B cell (primary cell): ENCODE measurements at regions not wholly inside any gene's neighbourhood (a gene's known extent, or its start where the extent isn't known, plus 50 kb on each side); places are given as distances from the start of the nearest gene placed in this dataset.

Source experiments
- ATAC-seq: fragments of 200-7000 bp; cut with Tn5 transposase; one replicate; pipeline ENCODE4 v1.10.0; 2021; ENCODE audit warnings: low read depth, mild to moderate bottlenecking, moderate number of reproducible peaks, moderate library complexity
- CTCF ChIA-PET: fragments of 350-600 bp; sonication (Branson Sonifier 250); formaldehyde crosslinking; loops from one replicate; lab custom pipeline; 2021; ENCODE audit warnings: antibody characterized with exemption, inconsistent platforms; lab: Charles Lee
- POLR2A ChIA-PET: fragments of 350-600 bp; sonication (Branson Sonifier 250); formaldehyde crosslinking; loops from one replicate; lab custom pipeline; 2021; ENCODE audit warnings: antibody characterized with exemption; lab: Charles Lee
- DNase-seq: peaks from one replicate; pipeline ENCODE4 v3.0.0; 2013
- H2AFZ ChIP-seq: 2 replicates; pipeline ENCODE4 v1.6.1; 2012; ENCODE audit warnings: mild to moderate bottlenecking, low read depth, low read length; ENCODE audit not compliant: insufficient read depth, poor library complexity, severe bottlenecking
- H3K27ac ChIP-seq, 2 donors: 1 replicate in 1 of 2; 2 replicates in 1 of 2; pipeline ENCODE4 v1.5.1; 2012 to 2013; ENCODE audit warnings: low read length in 2 of 2, mild to moderate bottlenecking in 2 of 2, moderate library complexity in 1 of 2
- H3K27me3 ChIP-seq, 4 experiments: fragments of 200-600 bp in 1 of 4; sonication (generic) in 1 of 4; replicated peaks in 1 of 4; 1 replicate in 2 of 4; 2 replicates in 2 of 4; pipeline versions ENCODE4 v1.6.1 to v1.7.0; 2013 to 2016; ENCODE audit warnings: low read length in 3 of 4, mild to moderate bottlenecking in 2 of 4, mixed read lengths in 1 of 4, moderate library complexity in 1 of 4; ENCODE audit not compliant: insufficient read depth in 4 of 4, control insufficient read depth in 3 of 4; ENCODE audit errors: control extremely low read depth in 1 of 4
- H3K36me3 ChIP-seq, 2 experiments: replicated peaks in 1 of 2; 1 replicate in 1 of 2; 2 replicates in 1 of 2; pipeline versions ENCODE4 v1.6.1 to v1.7.1; 2013; ENCODE audit warnings: low read length in 1 of 2; ENCODE audit not compliant: insufficient read depth in 2 of 2, control insufficient read depth in 1 of 2; ENCODE audit errors: control extremely low read depth in 1 of 2, extremely low read depth in 1 of 2
- H3K4me1 ChIP-seq, 2 donors: fragments of 200-600 bp in 1 of 2; sonication (generic) in 1 of 2; 1 replicate in 1 of 2; 2 replicates in 1 of 2; pipeline versions ENCODE4 v1.5.1 to v1.6.1; 2013 to 2017; ENCODE audit warnings: low read length in 2 of 2; ENCODE audit not compliant: control insufficient read depth in 2 of 2, insufficient read depth in 2 of 2
- H3K4me2 ChIP-seq: replicated peaks from 2 replicates; pipeline ENCODE3; 2012; ENCODE audit warnings: mild to moderate bottlenecking, low read depth, low read length; ENCODE audit not compliant: poor library complexity, severe bottlenecking
- H3K4me3 ChIP-seq, 5 experiments: fragments of 200-600 bp in 1 of 5; sonication (generic) in 1 of 5; 1 replicate in 3 of 5; 2 replicates in 2 of 5; pipeline versions ENCODE4 v1.5.1 to v1.7.0; 2011 to 2016; ENCODE audit warnings: low read length in 4 of 5, mild to moderate bottlenecking in 4 of 5, low read depth in 2 of 5, control low read depth in 1 of 5, moderate library complexity in 1 of 5; ENCODE audit not compliant: insufficient read depth in 1 of 5; ENCODE audit errors: control extremely low read depth in 1 of 5, extremely low read depth in 1 of 5
- H3K79me2 ChIP-seq: fragments of 200-600 bp; sonication (generic); one replicate; pipeline ENCODE4 v1.6.0; 2016; ENCODE audit warnings: low read length; ENCODE audit not compliant: control insufficient read depth, insufficient read depth
- H3K9ac ChIP-seq: fragments of 200-600 bp; sonication (generic); 2 replicates; pipeline ENCODE4 v1.6.1; 2017; ENCODE audit warnings: mild to moderate bottlenecking, low read length, moderate library complexity
- H3K9me3 ChIP-seq, 3 donors: one replicate each; pipeline versions ENCODE4 v1.6.1 to v1.7.1; 2013; ENCODE audit warnings: low read length in 2 of 3; ENCODE audit not compliant: control insufficient read depth in 2 of 3, insufficient read depth in 1 of 3; ENCODE audit errors: control extremely low read depth in 1 of 3
- H4K20me1 ChIP-seq: 2 replicates; pipeline ENCODE4 v1.6.0; 2012; ENCODE audit warnings: mild to moderate bottlenecking, low read length; ENCODE audit not compliant: insufficient read depth, control insufficient read depth, poor library complexity, severe bottlenecking
- H3K27ac Mint-ChIP-seq: one replicate; pipeline ENCODE4 v1.8.0; 2021; ENCODE audit warnings: mixed read lengths
- H3K27me3 Mint-ChIP-seq: one replicate; pipeline ENCODE4 v1.8.0; 2021; ENCODE audit warnings: mixed read lengths
- H3K4me1 Mint-ChIP-seq: one replicate; pipeline ENCODE4 v1.8.0; 2021; ENCODE audit warnings: mixed read lengths
- H3K4me3 Mint-ChIP-seq: one replicate; pipeline ENCODE4 v1.8.0; 2021; ENCODE audit warnings: mixed read lengths
- H3K9me3 Mint-ChIP-seq: one replicate; pipeline ENCODE4 v1.8.0; 2022; ENCODE audit warnings: mixed read lengths; ENCODE audit not compliant: insufficient read depth
- CTCF ChIP-seq: fragments of 200-600 bp; IDR thresholded peaks from one replicate; pipeline ENCODE4 v1.8.0; 2022; ENCODE audit warnings: antibody characterized with exemption, mild to moderate bottlenecking
- EZH2 ChIP-seq: IDR thresholded peaks from 2 replicates; pipeline ENCODE4 v1.6.1; 2012; ENCODE audit warnings: borderline replicate concordance, low read depth, mild to moderate bottlenecking, moderate library complexity, low read length; ENCODE audit not compliant: insufficient read depth, poor library complexity, severe bottlenecking
- WGBS: methylation state at CpG from one replicate; pipeline ENCODE4 v1.1.5; 2013; ENCODE audit warnings: missing lambda C conversion rate; ENCODE audit not compliant: insufficient coverage; 5-methylcytosine and 5-hydroxymethylcytosine counted together
- intact Hi-C: fragments of 100-400 bp; cut with micrococcal nuclease; formaldehyde crosslinking; loops from one replicate; pipeline ENCODE4 v1.10.0; 2022

- POLR2A ChIA-PET: no interaction called here
- no peaks in the 10 kb centered on the region for H3K27me3 Mint-ChIP-seq
- Histone ChIP-seq H3K4me1 (no peaks in the 10 kb centered on the region), H3K9ac (no peak overlapping the region), H2AFZ (no peak overlapping the region), H3K9me3 (no peaks in the 10 kb centered on the region), H3K27me3 (no peaks in the 10 kb centered on the region), H3K79me2 (no peaks in the 10 kb centered on the region), H3K4me3 (no peak overlapping the region), H3K36me3 (no peaks in the 10 kb centered on the region), H4K20me1 (no peaks in the 10 kb centered on the region), H3K27ac (no peak overlapping the region), H3K4me2 (no peak overlapping the region)
- no peak overlapping the region for H3K4me3 Mint-ChIP-seq
- TF ChIP-seq EZH2: no peak
- no peak for TF ChIP-seq CTCF
- DNase-seq (no peak), ATAC-seq (no peak)
- intact Hi-C loops: no loop called here
- no peaks in the 10 kb centered on the region for H3K9me3 Mint-ChIP-seq
- H3K4me1 Mint-ChIP-seq: no peaks in the 10 kb centered on the region
- H3K27ac Mint-ChIP-seq: no peak overlapping the region
- 88% methylated on average over 2 of the region's 4 CpGs for WGBS
- CTCF ChIA-PET: no interaction called here
Observed at GRCh38 chr9:106677830-106678229, 185.1 kb upstream of the ZNF462 start.

GRCh38 chr9:106678273-106678672 lies 184.7 kb upstream of the ZNF462 start:
- H3K27ac ChIP-seq: no peak overlapping the region
- H3K4me2 ChIP-seq: no peak overlapping the region
- no peaks in the 10 kb centered on the region for H3K4me1 ChIP-seq
- no peaks in the 10 kb centered on the region for H3K9me3 Mint-ChIP-seq
- no peaks in the 10 kb centered on the region for H3K27me3 ChIP-seq
- no peak overlapping the region for H3K4me3 ChIP-seq
- no peaks in the 10 kb centered on the region for H4K20me1 ChIP-seq
- ChIA-PET CTCF (no interaction called here), POLR2A (no interaction called here)
- no peaks in the 10 kb centered on the region for H3K4me1 Mint-ChIP-seq
- no peaks in the 10 kb centered on the region for H3K9me3 ChIP-seq
- no peaks in the 10 kb centered on the region for H3K27me3 Mint-ChIP-seq
- H2AFZ ChIP-seq: no peak overlapping the region
- H3K9ac ChIP-seq: no peak overlapping the region
- no peaks in the 10 kb centered on the region for H3K36me3 ChIP-seq
- H3K27ac Mint-ChIP-seq: no peak overlapping the region
- no peak for DNase-seq
- no peak overlapping the region for H3K4me3 Mint-ChIP-seq
- TF ChIP-seq EZH2 (no peak), CTCF (no peak)
- ATAC-seq: no peak
- intact Hi-C loops: no loop called here
- H3K79me2 ChIP-seq: no peaks in the 10 kb centered on the region
